OCI-LY3 (cell line): ENCODE measurements at regions not wholly inside any gene's neighbourhood (a gene's known extent, or its start where the extent isn't known, plus 50 kb on each side); places are given as distances from the start of the nearest gene placed in this dataset.

Source experiments
- EZH2phosphoT487 ChIP-seq: fragments of 200-600 bp; shearing (Covaris generic); IDR thresholded peaks from 2 replicates; pipeline ENCODE4 v1.6.1; 2018; ENCODE audit warnings: antibody characterized with exemption, mixed run types, low read depth
- TF ChIP-seq, protein P1 (sequence below): fragments of 200-600, 300-600 bp; sonication (generic); IDR thresholded peaks from 2 replicates; pipeline ENCODE4 v1.5.1; 2014; ENCODE audit warnings: antibody characterized with exemption, low read length, low read depth

DNA sequence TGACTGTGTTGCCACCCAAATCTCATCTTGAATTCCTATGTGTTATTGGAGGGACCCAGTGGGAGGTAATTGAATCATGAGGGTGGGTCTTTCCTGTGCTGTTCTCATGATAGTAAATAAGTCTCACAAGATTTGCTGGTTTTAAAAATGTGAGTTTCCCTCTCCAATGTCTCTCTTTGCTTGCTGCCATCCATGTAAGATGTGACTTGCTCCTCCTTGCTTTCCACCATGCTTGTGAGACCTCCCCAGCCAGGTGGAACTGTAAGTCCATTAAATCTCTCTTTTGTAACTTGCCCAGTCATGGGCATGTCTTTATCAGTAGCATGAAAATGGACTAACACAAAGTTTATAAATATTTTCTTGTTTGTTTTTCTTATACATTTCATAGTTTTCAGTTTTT is 990.5 kb upstream of the CITED2 start:
- TF ChIP-seq, protein P1, sequence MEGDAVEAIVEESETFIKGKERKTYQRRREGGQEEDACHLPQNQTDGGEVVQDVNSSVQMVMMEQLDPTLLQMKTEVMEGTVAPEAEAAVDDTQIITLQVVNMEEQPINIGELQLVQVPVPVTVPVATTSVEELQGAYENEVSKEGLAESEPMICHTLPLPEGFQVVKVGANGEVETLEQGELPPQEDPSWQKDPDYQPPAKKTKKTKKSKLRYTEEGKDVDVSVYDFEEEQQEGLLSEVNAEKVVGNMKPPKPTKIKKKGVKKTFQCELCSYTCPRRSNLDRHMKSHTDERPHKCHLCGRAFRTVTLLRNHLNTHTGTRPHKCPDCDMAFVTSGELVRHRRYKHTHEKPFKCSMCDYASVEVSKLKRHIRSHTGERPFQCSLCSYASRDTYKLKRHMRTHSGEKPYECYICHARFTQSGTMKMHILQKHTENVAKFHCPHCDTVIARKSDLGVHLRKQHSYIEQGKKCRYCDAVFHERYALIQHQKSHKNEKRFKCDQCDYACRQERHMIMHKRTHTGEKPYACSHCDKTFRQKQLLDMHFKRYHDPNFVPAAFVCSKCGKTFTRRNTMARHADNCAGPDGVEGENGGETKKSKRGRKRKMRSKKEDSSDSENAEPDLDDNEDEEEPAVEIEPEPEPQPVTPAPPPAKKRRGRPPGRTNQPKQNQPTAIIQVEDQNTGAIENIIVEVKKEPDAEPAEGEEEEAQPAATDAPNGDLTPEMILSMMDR: no peak
- TF ChIP-seq EZH2phosphoT487: no peak
